MCF 10A (cell line): ENCODE measurements at regions not wholly inside any gene's neighbourhood (a gene's known extent, or its start where the extent isn't known, plus 50 kb on each side); places are given as distances from the start of the nearest gene placed in this dataset.

Experiments used
- BruUV-seq: library from RNA; stranded (reverse); fragments of 400-500 nt; replicated peaks from 2 replicates; lab custom pipeline; 2021; lab: Mats Ljungman, UMichigan
- CTCF ChIA-PET: fragments of 300-600 bp; sonication (Branson Sonifier 250); formaldehyde crosslinking; extraction: SDS; loops from one replicate; lab custom pipeline; 2021; ENCODE audit warnings: antibody characterized with exemption, inconsistent platforms; lab: Yijun Ruan, JAX
- POLR2A ChIA-PET: fragments of 300-600, 350-650 bp; sonication (Branson Sonifier 250); formaldehyde crosslinking; extraction: SDS; loops from one replicate; lab custom pipeline; 2020; ENCODE audit warnings: antibody characterized with exemption, inconsistent platforms; lab: Yijun Ruan, JAX
- DNase-seq: peaks from one replicate; pipeline ENCODE4 v3.0.0-alpha.2; 2018; ENCODE audit not compliant: unreplicated experiment
- H3K27ac Mint-ChIP-seq: one replicate; pipeline ENCODE4 v1.8.0; 2022; ENCODE audit warnings: mild to moderate bottlenecking, low read depth, mixed read lengths; ENCODE audit not compliant: unreplicated experiment
- H3K27me3 Mint-ChIP-seq: one replicate; pipeline ENCODE4 v1.8.0; 2022; ENCODE audit warnings: mixed read lengths; ENCODE audit not compliant: insufficient read depth, unreplicated experiment
- H3K36me3 Mint-ChIP-seq: one replicate; pipeline ENCODE4 v1.8.0; 2022; ENCODE audit warnings: mild to moderate bottlenecking, moderate library complexity, mixed read lengths; ENCODE audit not compliant: insufficient read depth, unreplicated experiment
- H3K4me1 Mint-ChIP-seq: one replicate; pipeline ENCODE4 v1.8.0; 2022; ENCODE audit warnings: mixed read lengths; ENCODE audit not compliant: insufficient read depth, unreplicated experiment
- H3K4me3 Mint-ChIP-seq: one replicate; pipeline ENCODE4 v1.8.0; 2022; ENCODE audit warnings: mild to moderate bottlenecking, moderate library complexity, mixed read lengths; ENCODE audit not compliant: unreplicated experiment
- H3K9me3 Mint-ChIP-seq: one replicate; pipeline ENCODE4 v1.8.0; 2022; ENCODE audit warnings: mixed read lengths; ENCODE audit not compliant: unreplicated experiment
- intact Hi-C: fragments of 100-400 bp; cut with micrococcal nuclease; formaldehyde crosslinking; loops from 2 replicates; pipeline ENCODE4 v1.14.1; 2022
- TF ChIP-seq, protein P1 (sequence below): fragments of 200-600 bp; IDR thresholded peaks from one replicate; pipeline ENCODE4 v1.8.0; 2022; ENCODE audit warnings: antibody characterized with exemption, mild to moderate bottlenecking; ENCODE audit not compliant: unreplicated experiment

GRCh38 chr5:143539742-143540141 is 136.3 kb upstream of the NR3C1 start:
- CTCF ChIA-PET = interaction anchor here (0.6 to 1.7 kb wide), 9 partner anchors 9 to 826 kb away, joined by 3 to 6 read pairs (median 4); no protein-coding TSS in a partner anchor
- TF ChIP-seq, protein P1, sequence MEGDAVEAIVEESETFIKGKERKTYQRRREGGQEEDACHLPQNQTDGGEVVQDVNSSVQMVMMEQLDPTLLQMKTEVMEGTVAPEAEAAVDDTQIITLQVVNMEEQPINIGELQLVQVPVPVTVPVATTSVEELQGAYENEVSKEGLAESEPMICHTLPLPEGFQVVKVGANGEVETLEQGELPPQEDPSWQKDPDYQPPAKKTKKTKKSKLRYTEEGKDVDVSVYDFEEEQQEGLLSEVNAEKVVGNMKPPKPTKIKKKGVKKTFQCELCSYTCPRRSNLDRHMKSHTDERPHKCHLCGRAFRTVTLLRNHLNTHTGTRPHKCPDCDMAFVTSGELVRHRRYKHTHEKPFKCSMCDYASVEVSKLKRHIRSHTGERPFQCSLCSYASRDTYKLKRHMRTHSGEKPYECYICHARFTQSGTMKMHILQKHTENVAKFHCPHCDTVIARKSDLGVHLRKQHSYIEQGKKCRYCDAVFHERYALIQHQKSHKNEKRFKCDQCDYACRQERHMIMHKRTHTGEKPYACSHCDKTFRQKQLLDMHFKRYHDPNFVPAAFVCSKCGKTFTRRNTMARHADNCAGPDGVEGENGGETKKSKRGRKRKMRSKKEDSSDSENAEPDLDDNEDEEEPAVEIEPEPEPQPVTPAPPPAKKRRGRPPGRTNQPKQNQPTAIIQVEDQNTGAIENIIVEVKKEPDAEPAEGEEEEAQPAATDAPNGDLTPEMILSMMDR = no peak
- Mint-ChIP-seq H3K4me3 (no peak overlapping the region), H3K4me1 (peaks cover 32% of the 10 kb centered on the region), H3K36me3 (peaks cover 4% of the 10 kb centered on the region), H3K9me3 (no peaks in the 10 kb centered on the region), H3K27me3 (no peaks in the 10 kb centered on the region), H3K27ac (no peak overlapping the region)
- POLR2A ChIA-PET = interaction anchor here (0.7 to 1.4 kb wide), 4 partner anchors 15 to 499 kb away, joined by 3 to 9 read pairs (median 4); no protein-coding TSS in a partner anchor
- intact Hi-C loops = no loop called here
- BruUV-seq = no TSS peak
- DNase-seq = no peak

- Mint-ChIP-seq H3K9me3 (no peaks in the 10 kb centered on the region), H3K27me3 (no peaks in the 10 kb centered on the region), H3K27ac (peak overlapping the region; percentile 96), H3K4me3 (no peak overlapping the region), H3K4me1 (peaks cover 15% of the 10 kb centered on the region), H3K36me3 (no peaks in the 10 kb centered on the region)
- no peak for DNase-seq
- intact Hi-C loops = no loop called here
- ChIA-PET POLR2A (interaction anchor here (0.7 to 3.1 kb wide), 7 partner anchors 10 to 29 kb away, joined by 3 to 17 read pairs (median 8); no protein-coding TSS in a partner anchor), CTCF (interaction anchor here (1.0 kb wide), 1 partner anchor 133 kb away, joined by 3 read pairs; no protein-coding TSS in a partner anchor)
- no TSS peak for BruUV-seq
- TF ChIP-seq, protein P1 = no peak
Observed at GRCh38 chr5:143537056-143537455, 133.6 kb upstream of the NR3C1 start.

DNA sequence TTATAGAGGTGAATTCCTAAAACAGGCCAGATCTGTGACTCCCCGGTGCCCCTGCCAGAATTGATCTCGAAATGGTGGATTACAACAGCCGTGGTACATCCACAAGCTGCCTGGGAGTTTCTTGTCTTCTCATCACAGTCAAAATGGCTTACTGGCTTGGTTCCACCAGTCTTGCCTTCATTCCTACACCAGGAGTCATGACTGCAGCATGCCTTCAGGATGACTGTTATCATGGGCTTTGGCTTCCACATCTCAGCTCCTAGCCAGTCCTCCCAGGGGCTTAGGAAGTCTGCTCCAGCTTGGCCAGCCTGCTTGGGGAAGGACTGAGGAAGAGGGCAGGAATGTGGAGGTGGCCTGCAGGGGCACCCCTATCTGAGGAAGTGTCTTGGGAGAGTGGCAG is 132.9 kb upstream of the NR3C1 start:
- H3K4me3 Mint-ChIP-seq = no peak overlapping the region
- TF ChIP-seq, protein P1 = no peak
- BruUV-seq = no TSS peak
- CTCF ChIA-PET = interaction anchor here (0.6 to 1.0 kb wide), 4 partner anchors 49 to 245 kb away, joined by 3 to 4 read pairs (median 3); no protein-coding TSS in a partner anchor
- H3K9me3 Mint-ChIP-seq = no peaks in the 10 kb centered on the region
- no peaks in the 10 kb centered on the region for H3K27me3 Mint-ChIP-seq
- POLR2A ChIA-PET = interaction anchor here (0.6 to 3.1 kb wide), 11 partner anchors 9 to 142 kb away, joined by 3 to 17 read pairs (median 3); no protein-coding TSS in a partner anchor
- peak overlapping the region; percentile 96 for H3K27ac Mint-ChIP-seq
- intact Hi-C loops = no loop called here
- peaks cover 11% of the 10 kb centered on the region for H3K4me1 Mint-ChIP-seq
- H3K36me3 Mint-ChIP-seq = no peaks in the 10 kb centered on the region
- DNase-seq = peak; percentile 89

- peaks cover 11% of the 10 kb centered on the region for H3K4me1 Mint-ChIP-seq
- no peak overlapping the region for H3K4me3 Mint-ChIP-seq
- no peaks in the 10 kb centered on the region for H3K9me3 Mint-ChIP-seq
- DNase-seq = no peak
- H3K27me3 Mint-ChIP-seq = no peaks in the 10 kb centered on the region
- POLR2A ChIA-PET = interaction anchor here (0.6 to 3.1 kb wide), 3 partner anchors 10 to 60 kb away, joined by 3 to 17 read pairs (median 4); no protein-coding TSS in a partner anchor
- TF ChIP-seq, protein P1 = no peak
- intact Hi-C loops = no loop called here
- no TSS peak for BruUV-seq
- CTCF ChIA-PET = interaction anchor here (0.6 kb wide), 1 partner anchor 238 kb away, joined by 3 read pairs; no protein-coding TSS in a partner anchor
- H3K27ac Mint-ChIP-seq = no peak overlapping the region
- H3K36me3 Mint-ChIP-seq = no peaks in the 10 kb centered on the region
Observed at GRCh38 chr5:143534761-143535154, 131.3 kb upstream of the NR3C1 start.
